ENCODE measurements at regions not wholly inside any gene's neighbourhood (a gene's known extent, or its start where the extent isn't known, plus 50 kb on each side); places are given as distances from the start of the nearest gene placed in this dataset.

DNA sequence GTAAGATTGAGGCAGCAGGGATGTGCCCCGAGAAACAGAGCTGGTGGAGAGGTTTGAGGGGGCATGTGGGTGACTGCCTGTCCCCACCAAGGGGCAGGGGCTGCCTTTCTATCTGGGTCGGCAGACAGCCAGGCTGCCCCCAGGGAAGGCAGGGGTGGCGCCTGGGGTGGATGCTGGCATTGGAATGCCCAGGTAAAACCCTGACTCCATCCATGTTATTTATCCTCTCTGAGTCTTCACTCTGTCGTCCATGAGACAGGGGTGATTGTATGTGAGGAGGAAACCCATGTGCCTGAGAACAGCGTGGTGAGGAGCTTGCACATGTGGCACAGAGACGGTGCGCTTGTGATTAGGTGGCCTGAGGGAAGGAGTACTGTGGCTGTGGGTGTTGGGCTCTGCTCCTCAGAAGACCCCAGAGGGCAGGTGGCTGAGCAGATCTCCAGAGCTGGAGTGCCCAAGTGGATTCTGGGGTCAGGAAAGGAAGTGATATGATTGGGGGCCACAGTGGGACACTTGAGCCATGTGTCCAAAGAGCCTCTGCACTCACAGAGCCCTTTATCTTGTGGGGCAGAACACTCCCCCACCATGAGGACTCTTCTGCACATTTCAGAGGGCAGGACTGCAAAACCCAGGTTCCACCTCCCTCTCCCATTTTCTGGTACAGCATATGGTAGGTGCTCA, 100.4 kb upstream of the RET start:
- Histone ChIP-seq H3K9me3 (ENCODE audit: low read length) (no peaks in the 10 kb centered on the region), H3K27ac (ENCODE audit: low read depth, low read length, poor library complexity, severe bottlenecking) (no peak overlapping the region), H3K4me2 (ENCODE audit: low read length) (no peak overlapping the region), H3K9me2 (ENCODE audit: insufficient read depth, low read length) (no peaks in the 10 kb centered on the region), H3K4me3 (ENCODE audit: low read depth, low read length, poor library complexity, severe bottlenecking) (no peak overlapping the region), H3K36me3 (ENCODE audit: insufficient read depth, low read length) (no peaks in the 10 kb centered on the region), H3K79me2 (ENCODE audit: insufficient read depth, low read depth, low read length) (no peaks in the 10 kb centered on the region), H4K20me1 (ENCODE audit: insufficient read depth, low read length) (no peaks in the 10 kb centered on the region), H2AFZ (ENCODE audit: low read length) (no peak overlapping the region), H3K4me1 (ENCODE audit: insufficient read depth, low read length, poor library complexity, severe bottlenecking) (no peaks in the 10 kb centered on the region)
- intact Hi-C loops (cut with micrococcal nuclease; ENCODE audit: unreplicated experiment) = no loop called here
- ChIA-PET POLR2A (no interaction called here), CTCF (ENCODE audit: unreplicated experiment) (no interaction called here)
- no peak for DNase-seq (ENCODE audit: low spot score)
- BruUV-seq (replicated peaks) = no TSS peak
- TF ChIP-seq, protein P1, sequence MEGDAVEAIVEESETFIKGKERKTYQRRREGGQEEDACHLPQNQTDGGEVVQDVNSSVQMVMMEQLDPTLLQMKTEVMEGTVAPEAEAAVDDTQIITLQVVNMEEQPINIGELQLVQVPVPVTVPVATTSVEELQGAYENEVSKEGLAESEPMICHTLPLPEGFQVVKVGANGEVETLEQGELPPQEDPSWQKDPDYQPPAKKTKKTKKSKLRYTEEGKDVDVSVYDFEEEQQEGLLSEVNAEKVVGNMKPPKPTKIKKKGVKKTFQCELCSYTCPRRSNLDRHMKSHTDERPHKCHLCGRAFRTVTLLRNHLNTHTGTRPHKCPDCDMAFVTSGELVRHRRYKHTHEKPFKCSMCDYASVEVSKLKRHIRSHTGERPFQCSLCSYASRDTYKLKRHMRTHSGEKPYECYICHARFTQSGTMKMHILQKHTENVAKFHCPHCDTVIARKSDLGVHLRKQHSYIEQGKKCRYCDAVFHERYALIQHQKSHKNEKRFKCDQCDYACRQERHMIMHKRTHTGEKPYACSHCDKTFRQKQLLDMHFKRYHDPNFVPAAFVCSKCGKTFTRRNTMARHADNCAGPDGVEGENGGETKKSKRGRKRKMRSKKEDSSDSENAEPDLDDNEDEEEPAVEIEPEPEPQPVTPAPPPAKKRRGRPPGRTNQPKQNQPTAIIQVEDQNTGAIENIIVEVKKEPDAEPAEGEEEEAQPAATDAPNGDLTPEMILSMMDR (conservative IDR thresholded peaks at IDR 0.05; ENCODE audit: low read length) = no peak

DNA sequence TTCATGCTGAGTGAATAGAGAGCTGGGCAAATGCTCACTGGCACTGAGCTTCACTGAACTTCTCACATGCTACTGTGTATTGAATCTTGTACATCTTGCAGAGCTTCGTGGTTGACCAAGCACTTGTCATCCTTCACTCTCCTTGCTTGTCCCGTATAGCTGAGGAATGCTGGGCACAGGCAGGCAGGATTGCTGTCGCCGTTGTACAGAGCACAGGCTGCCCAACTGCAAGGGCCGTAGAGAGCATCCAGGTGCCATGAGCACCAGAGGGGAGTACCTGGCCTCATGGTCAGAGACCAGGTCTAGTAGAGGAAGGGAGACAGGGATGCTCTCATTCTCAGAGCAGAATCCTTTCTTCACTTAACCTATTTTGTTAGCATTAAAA, 99.8 kb upstream of the RET start:
- Histone ChIP-seq H3K9me3 (ENCODE audit: low read length) (no peaks in the 10 kb centered on the region), H3K4me2 (ENCODE audit: low read length) (no peak overlapping the region), H3K27ac (ENCODE audit: low read depth, low read length, poor library complexity, severe bottlenecking) (no peak overlapping the region), H2AFZ (ENCODE audit: low read length) (no peak overlapping the region), H3K4me1 (ENCODE audit: insufficient read depth, low read length, poor library complexity, severe bottlenecking) (no peaks in the 10 kb centered on the region), H3K4me3 (ENCODE audit: low read depth, low read length, poor library complexity, severe bottlenecking) (no peak overlapping the region), H3K79me2 (ENCODE audit: insufficient read depth, low read depth, low read length) (no peaks in the 10 kb centered on the region), H4K20me1 (ENCODE audit: insufficient read depth, low read length) (no peaks in the 10 kb centered on the region), H3K9me2 (ENCODE audit: insufficient read depth, low read length) (no peaks in the 10 kb centered on the region), H3K36me3 (ENCODE audit: insufficient read depth, low read length) (no peaks in the 10 kb centered on the region)
- BruUV-seq (replicated peaks) = no TSS peak
- POLR2A ChIA-PET = no interaction called here
- CTCF ChIA-PET (ENCODE audit: unreplicated experiment) = no interaction called here
- TF ChIP-seq, protein P1 (conservative IDR thresholded peaks at IDR 0.05; ENCODE audit: low read length) = no peak
- TF ChIP-seq EZH2phosphoT487 (IDR thresholded peaks at IDR 0.05; ENCODE audit: borderline replicate concordance, low read depth, low read length) = no peak
- DNase-seq (ENCODE audit: low spot score) = no peak
- intact Hi-C loops (cut with micrococcal nuclease; ENCODE audit: unreplicated experiment) = no loop called here

DNA sequence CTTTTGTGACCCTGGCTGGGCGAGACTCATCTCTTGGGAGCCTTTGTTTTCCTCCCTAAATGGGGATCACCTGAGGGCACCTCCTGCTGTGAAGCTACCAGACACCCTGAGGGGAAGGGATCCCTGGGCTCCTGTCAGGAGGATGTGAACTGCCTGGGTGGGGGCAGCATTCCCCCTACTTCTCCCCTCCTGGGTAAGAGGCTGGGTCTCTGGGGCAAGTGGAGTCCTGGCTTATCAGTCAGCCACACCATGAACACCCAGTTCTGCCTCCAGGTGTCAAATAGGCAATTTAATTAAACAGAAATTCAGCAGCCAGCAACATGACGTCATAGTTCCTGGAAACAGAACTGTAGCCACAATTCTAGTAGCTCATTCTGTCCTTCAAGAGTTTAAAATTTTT, 97.7 kb upstream of the RET start:
- Histone ChIP-seq H3K4me3 (ENCODE audit: low read depth, low read length, poor library complexity, severe bottlenecking) (no peak overlapping the region), H3K4me1 (ENCODE audit: insufficient read depth, low read length, poor library complexity, severe bottlenecking) (no peaks in the 10 kb centered on the region), H3K9me3 (ENCODE audit: low read length) (no peaks in the 10 kb centered on the region), H4K20me1 (ENCODE audit: insufficient read depth, low read length) (no peaks in the 10 kb centered on the region), H3K4me2 (ENCODE audit: low read length) (no peak overlapping the region), H3K27ac (ENCODE audit: low read depth, low read length, poor library complexity, severe bottlenecking) (no peak overlapping the region), H3K36me3 (ENCODE audit: insufficient read depth, low read length) (no peaks in the 10 kb centered on the region), H3K9me2 (ENCODE audit: insufficient read depth, low read length) (no peaks in the 10 kb centered on the region), H2AFZ (ENCODE audit: low read length) (no peak overlapping the region), H3K79me2 (ENCODE audit: insufficient read depth, low read depth, low read length) (no peaks in the 10 kb centered on the region)
- ChIA-PET POLR2A (no interaction called here), CTCF (ENCODE audit: unreplicated experiment) (no interaction called here)
- intact Hi-C loops (cut with micrococcal nuclease; ENCODE audit: unreplicated experiment) = no loop called here
- no TSS peak for BruUV-seq (replicated peaks)
- no peak for DNase-seq (ENCODE audit: low spot score)
- TF ChIP-seq EZH2phosphoT487 (IDR thresholded peaks at IDR 0.05; ENCODE audit: borderline replicate concordance, low read depth, low read length) = no peak
- TF ChIP-seq, protein P1 (conservative IDR thresholded peaks at IDR 0.05; ENCODE audit: low read length) = no peak

Data from OCI-LY7 (cell line).